Stimulated activated CD4-positive, alpha-beta T cell treated with anti-CD3 and anti-CD28 coated beads, Interleukin-2, amount 100 ng/mL, for 48 hours (primary cell): ENCODE measurements at regions not wholly inside any gene's neighbourhood (a gene's known extent, or its start where the extent isn't known, plus 50 kb on each side); places are given as distances from the start of the nearest gene placed in this dataset.
"Not testable (repeated sequence)": the region's sequence is repeated elsewhere in the genome, so short reads cannot be mapped to it uniquely, and the experiment has no call there.

Experiments used
- DNase-seq, 2 donors: peaks; one replicate each; pipeline ENCODE4 v3.0.0-alpha.2; 2020

- no peak for DNase-seq
Observed at GRCh38 chr5:152177626-152178349, 227.3 kb downstream of the NMUR2 start.

- DNase-seq: no peak
Observed at GRCh38 chr5:152171888-152172287, 233.2 kb downstream of the NMUR2 start.

- DNase-seq: no peak
Observed at GRCh38 chr5:152170350-152170749, 234.7 kb downstream of the NMUR2 start.

- no peak for DNase-seq
Observed at GRCh38 chr5:152164860-152165259, 240.2 kb upstream of the GLRA1 start.

GRCh38 chr5:152159894-152160293, 235.2 kb upstream of the GLRA1 start:
- DNase-seq: not testable (repeated sequence)

- DNase-seq: not testable (repeated sequence)
Observed at GRCh38 chr5:152154452-152154851, 229.8 kb upstream of the GLRA1 start.

GRCh38 chr5:152151940-152152339, 227.3 kb upstream of the GLRA1 start:
- DNase-seq: no peak

- DNase-seq: no peak
Observed at GRCh38 chr5:152151113-152151512, 226.5 kb upstream of the GLRA1 start.

- DNase-seq: no peak
Observed at GRCh38 chr5:152147286-152147685, 222.6 kb upstream of the GLRA1 start.

GRCh38 chr5:152146566-152146965, 221.9 kb upstream of the GLRA1 start:
- no peak for DNase-seq

- DNase-seq: no peak
Observed at GRCh38 chr5:152144556-152144955, 219.9 kb upstream of the GLRA1 start.

GRCh38 chr5:152144030-152144429, 219.4 kb upstream of the GLRA1 start:
- DNase-seq: no peak

- peak; percentile 57 to 61 for DNase-seq
Observed at GRCh38 chr5:152142840-152143469, 218.3 kb upstream of the GLRA1 start.

- DNase-seq: no peak
Observed at GRCh38 chr5:152140347-152140746, 215.7 kb upstream of the GLRA1 start.

- no peak for DNase-seq
Observed at GRCh38 chr5:152137063-152137462, 212.4 kb upstream of the GLRA1 start.

GRCh38 chr5:152136321-152136720, 211.7 kb upstream of the GLRA1 start:
- DNase-seq: no peak

GRCh38 chr5:152135827-152136226, 211.2 kb upstream of the GLRA1 start:
- DNase-seq: no peak

GRCh38 chr5:152125661-152126205, 201.1 kb upstream of the GLRA1 start:
- DNase-seq: no peak

- no peak for DNase-seq
Observed at GRCh38 chr5:152124409-152125041, 199.9 kb upstream of the GLRA1 start.

GRCh38 chr5:152118676-152119470, 194.2 kb upstream of the GLRA1 start:
- DNase-seq: no peak

- no peak for DNase-seq
Observed at GRCh38 chr5:152116934-152117333, 192.3 kb upstream of the GLRA1 start.

- DNase-seq: peak; percentile 22 to 23
Observed at GRCh38 chr5:152113401-152113800, 188.8 kb upstream of the GLRA1 start.

- no peak for DNase-seq
Observed at GRCh38 chr5:152107220-152107619, 182.6 kb upstream of the GLRA1 start.
